Fibroblast of pulmonary artery (primary cell): ENCODE measurements at regions not wholly inside any gene's neighbourhood (a gene's known extent, or its start where the extent isn't known, plus 50 kb on each side); places are given as distances from the start of the nearest gene placed in this dataset.

Experiments
- DNase-seq: peaks from one replicate; pipeline ENCODE4 v3.0.0-alpha.2; 2010; ENCODE audit warnings: low read depth
- H3K4me3 ChIP-seq: replicated peaks from 2 replicates; pipeline ENCODE4 v1.5.1; 2011; ENCODE audit warnings: low read depth, mild to moderate bottlenecking, control low read depth, low read length, moderate library complexity
- CTCF ChIP-seq: IDR thresholded peaks from 2 replicates; pipeline ENCODE4 v1.5.1; 2011; ENCODE audit warnings: mild to moderate bottlenecking, control low read depth, low read length, inconsistent platforms; ENCODE audit errors: missing control alignments

GRCh38 chr17:77304746-77305473 is 164.1 kb downstream of the SEC14L1 start:
- TF ChIP-seq CTCF = no peak
- H3K4me3 ChIP-seq = no peak overlapping the region
- DNase-seq = no peak

- DNase-seq = no peak
- TF ChIP-seq CTCF = no peak
- H3K4me3 ChIP-seq = no peak overlapping the region
These were observed 165.4 kb downstream of the SEC14L1 start for GRCh38 chr17:77306048-77306789.

DNA sequence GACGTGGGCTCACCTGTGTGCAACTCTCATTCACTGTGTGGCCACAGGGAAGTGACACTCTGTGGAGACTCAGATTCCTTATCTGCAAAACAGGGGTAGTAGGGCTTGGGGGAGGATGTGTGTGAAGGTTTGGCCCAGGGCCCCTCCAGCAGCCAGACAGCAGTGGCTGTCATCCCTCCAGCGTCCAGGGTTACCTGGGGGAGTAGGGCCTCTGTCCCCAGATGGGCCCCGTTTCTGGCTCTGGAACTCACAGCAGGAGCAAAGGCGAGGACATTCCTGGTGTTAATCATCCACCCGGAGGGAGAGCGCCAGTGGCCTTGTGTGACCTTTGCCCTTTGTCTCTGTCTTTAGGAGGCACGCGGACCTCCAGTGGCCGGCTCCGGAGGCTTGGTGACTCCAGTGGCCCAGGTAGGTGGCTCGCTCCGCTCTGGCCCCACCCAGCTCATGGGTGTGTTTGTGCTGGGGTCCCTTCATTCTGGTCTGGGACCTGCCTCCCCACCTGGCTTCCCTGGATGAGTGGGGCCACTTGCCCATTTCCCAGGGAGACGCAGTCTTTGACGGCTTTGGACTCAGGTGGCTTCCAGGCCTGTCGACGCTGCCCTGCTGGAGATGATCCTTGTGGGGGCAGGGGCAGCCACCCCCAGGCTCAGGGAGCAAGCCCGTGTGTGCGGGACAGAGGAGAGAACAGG is 166.2 kb downstream of the SEC14L1 start:
- no peak for TF ChIP-seq CTCF

GRCh38 chr17:77307479-77308198 is 166.9 kb downstream of the SEC14L1 start:
- no peak for DNase-seq
- TF ChIP-seq CTCF = no peak
- H3K4me3 ChIP-seq = no peak overlapping the region

More for the DNA sequence above, 166.2 kb downstream of the SEC14L1 start:
- DNase-seq = no peak
- H3K4me3 ChIP-seq = no peak overlapping the region

DNA sequence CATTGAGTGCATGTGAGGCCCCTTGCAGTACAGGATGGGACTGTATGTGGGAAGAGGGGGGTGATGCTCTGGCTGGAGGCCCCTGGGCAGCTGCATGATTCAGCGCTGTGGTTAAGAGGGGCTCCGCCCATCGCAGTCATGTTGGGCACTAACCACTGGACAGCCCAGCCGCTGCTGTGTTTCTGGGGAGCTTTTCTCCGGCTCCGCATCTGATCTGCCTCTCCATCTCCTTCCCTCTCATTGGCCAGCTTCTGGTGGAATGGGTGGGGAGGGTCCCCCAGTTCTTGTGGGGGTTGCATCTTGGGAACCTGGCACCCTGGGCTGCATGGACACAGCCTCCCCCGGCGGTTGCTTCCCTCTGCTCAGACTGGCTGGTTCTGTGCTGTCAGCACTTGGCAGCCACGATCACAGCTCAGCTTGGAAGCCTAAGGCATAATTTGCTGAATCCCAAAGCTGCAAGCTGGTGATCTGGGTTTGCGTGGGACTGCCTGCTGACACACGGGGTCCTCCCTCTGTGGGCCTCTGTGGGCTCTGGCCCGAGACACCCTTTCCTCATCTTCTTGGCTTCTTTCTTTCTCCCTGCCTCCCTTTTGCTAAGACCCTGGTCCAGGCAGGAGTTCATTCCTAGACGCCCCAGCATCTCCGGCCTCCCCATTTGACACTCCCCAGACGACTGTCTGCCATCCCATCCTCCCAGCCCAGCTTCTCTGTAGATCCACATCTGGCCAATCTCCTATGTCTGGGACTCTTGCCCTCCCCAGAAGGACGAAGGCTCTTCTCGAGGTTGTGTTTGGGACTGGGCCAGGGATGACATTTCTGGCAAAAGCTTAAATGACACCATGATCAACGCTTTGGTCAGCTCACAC is 168.3 kb downstream of the SEC14L1 start:
- no peak overlapping the region for H3K4me3 ChIP-seq
- TF ChIP-seq CTCF = no peak
- peak; percentile 63 for DNase-seq

DNA sequence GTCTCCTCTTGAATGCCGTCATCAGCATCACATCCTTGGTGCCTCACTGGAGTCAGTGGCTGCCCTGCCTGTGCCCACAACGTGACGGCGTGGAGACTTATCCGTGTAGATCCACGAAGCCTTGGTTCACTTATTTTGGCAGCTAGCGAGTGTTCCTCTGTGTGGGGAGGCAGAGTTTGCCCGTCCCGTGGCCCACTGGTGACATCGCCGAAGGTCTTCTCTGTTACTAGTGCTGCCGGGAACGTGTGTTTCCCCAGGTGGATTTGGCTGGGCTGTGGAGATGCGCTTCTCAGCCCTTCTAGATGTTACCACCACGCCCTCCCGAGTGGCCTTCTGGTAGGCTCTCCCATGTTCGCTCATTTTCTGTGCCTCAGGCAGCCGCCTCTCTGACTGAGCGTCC is 169.6 kb downstream of the SEC14L1 start:
- DNase-seq = no peak
- no peak overlapping the region for H3K4me3 ChIP-seq
- no peak for TF ChIP-seq CTCF
